ENCODE measurements at regions not wholly inside any gene's neighbourhood (a gene's known extent, or its start where the extent isn't known, plus 50 kb on each side); places are given as distances from the start of the nearest gene placed in this dataset.
A peak's percentile ranks its signal among the peaks of the same experiment; 100 is the strongest.

DNA sequence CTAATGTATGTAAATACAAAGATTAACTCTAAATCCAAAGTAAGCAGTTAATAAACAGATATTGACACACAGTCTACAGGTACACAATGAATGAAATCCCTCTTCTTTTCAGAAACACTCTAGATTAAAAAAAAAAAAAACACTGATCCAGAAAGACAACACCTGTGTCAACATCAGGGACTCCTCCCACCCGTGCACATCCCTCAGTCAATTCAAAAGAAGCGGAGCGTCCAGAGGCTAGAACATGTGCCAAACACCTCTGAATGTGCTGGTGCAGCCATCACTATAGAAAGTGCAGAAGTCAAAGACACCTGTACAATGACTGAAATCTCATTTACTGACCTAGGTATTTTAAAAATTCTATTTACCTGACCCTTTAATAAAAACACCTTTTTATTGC, 622.6 kb upstream of the ID2 start:
- H3K9me3 ChIP-seq (ENCODE audit: control insufficient read depth, insufficient read depth, low read length), result peaks cover 11% of the 10 kb centered on the region; the same call in 1 of the 2 replicates
- no peak for TF ChIP-seq EZH2phosphoT487 (IDR thresholded peaks at IDR 0.05; ENCODE audit: borderline replicate concordance, low read length)
- no peak for TF ChIP-seq CTCF (IDR thresholded peaks at IDR 0.05; ENCODE audit: low read depth, low read length, poor library complexity, severe bottlenecking)
- no peaks in the 10 kb centered on the region for H3K27me3 ChIP-seq (ENCODE audit: control insufficient read depth, low read length)
- H3F3A ChIP-seq (ENCODE audit: control insufficient read depth, insufficient read depth), result no peaks in the 10 kb centered on the region; the same call in 1 of the 2 replicates
- H3K27ac ChIP-seq (ENCODE audit: low read depth, low read length), result no peak overlapping the region
- H3K36me3 ChIP-seq (ENCODE audit: control insufficient read depth, low read length), result peaks cover 6% of the 10 kb centered on the region; the same call in 1 of the 2 replicates
- no peaks in the 10 kb centered on the region for H3K9me2 ChIP-seq (replicated peaks; ENCODE audit: control insufficient read depth, low read length)
- no peaks in the 10 kb centered on the region for H3K79me2 ChIP-seq (ENCODE audit: control insufficient read depth, low read length)
- H3K4me1 ChIP-seq (ENCODE audit: control insufficient read depth, low read length), result peaks cover 31% of the 10 kb centered on the region
- peak overlapping the region; percentile 49 for H3K4me2 ChIP-seq (ENCODE audit: low read length)
- H3K4me3 ChIP-seq (ENCODE audit: low read length), result no peak overlapping the region
- no peaks in the 10 kb centered on the region for H4K20me1 ChIP-seq (ENCODE audit: control insufficient read depth, insufficient read depth, low read depth, low read length)

- TF ChIP-seq CTCF (IDR thresholded peaks at IDR 0.05; ENCODE audit: low read depth, low read length, poor library complexity, severe bottlenecking) (no peak), EZH2phosphoT487 (IDR thresholded peaks at IDR 0.05; ENCODE audit: borderline replicate concordance, low read length) (no peak)
- Histone ChIP-seq H3K27ac (ENCODE audit: low read depth, low read length) (no peak overlapping the region), H3K79me2 (ENCODE audit: control insufficient read depth, low read length) (no peaks in the 10 kb centered on the region), H3K36me3 (ENCODE audit: control insufficient read depth, low read length) (peaks cover 6% of the 10 kb centered on the region; the same call in 1 of the 2 replicates), H3K4me3 (ENCODE audit: low read length) (no peak overlapping the region), H3F3A (ENCODE audit: control insufficient read depth, insufficient read depth) (no peaks in the 10 kb centered on the region; the same call in 1 of the 2 replicates), H3K9me2 (replicated peaks; ENCODE audit: control insufficient read depth, low read length) (no peaks in the 10 kb centered on the region), H3K4me1 (ENCODE audit: control insufficient read depth, low read length) (peaks cover 25% of the 10 kb centered on the region), H3K4me2 (ENCODE audit: low read length) (no peak overlapping the region), H3K9me3 (ENCODE audit: control insufficient read depth, insufficient read depth, low read length) (peaks cover 14% of the 10 kb centered on the region), H3K27me3 (ENCODE audit: control insufficient read depth, low read length) (no peaks in the 10 kb centered on the region), H4K20me1 (ENCODE audit: control insufficient read depth, insufficient read depth, low read depth, low read length) (no peaks in the 10 kb centered on the region)
Measured at GRCh38 chr2:8059794-8060193, 622.1 kb upstream of the ID2 start.

GRCh38 chr2:8061219-8061618, 620.6 kb upstream of the ID2 start:
- no peaks in the 10 kb centered on the region for H4K20me1 ChIP-seq (ENCODE audit: control insufficient read depth, insufficient read depth, low read depth, low read length)
- H3K79me2 ChIP-seq (ENCODE audit: control insufficient read depth, low read length), result no peaks in the 10 kb centered on the region
- no peaks in the 10 kb centered on the region for H3K9me2 ChIP-seq (replicated peaks; ENCODE audit: control insufficient read depth, low read length)
- H3K4me1 ChIP-seq (ENCODE audit: control insufficient read depth, low read length), result peaks cover 18% of the 10 kb centered on the region
- H3K36me3 ChIP-seq (ENCODE audit: control insufficient read depth, low read length), result peaks cover 6% of the 10 kb centered on the region; the same call in 1 of the 2 replicates
- H3K27ac ChIP-seq (ENCODE audit: low read depth, low read length), result no peak overlapping the region
- H3F3A ChIP-seq (ENCODE audit: control insufficient read depth, insufficient read depth), result no peaks in the 10 kb centered on the region; the same call in 1 of the 2 replicates
- H3K9me3 ChIP-seq (ENCODE audit: control insufficient read depth, insufficient read depth, low read length), result peaks cover 14% of the 10 kb centered on the region
- H3K4me2 ChIP-seq (ENCODE audit: low read length), result no peak overlapping the region
- H3K4me3 ChIP-seq (ENCODE audit: low read length), result no peak overlapping the region
- TF ChIP-seq EZH2phosphoT487 (IDR thresholded peaks at IDR 0.05; ENCODE audit: borderline replicate concordance, low read length) (no peak), CTCF (IDR thresholded peaks at IDR 0.05; ENCODE audit: low read depth, low read length, poor library complexity, severe bottlenecking) (no peak)
- H3K27me3 ChIP-seq (ENCODE audit: control insufficient read depth, low read length), result no peaks in the 10 kb centered on the region

Measured in DOHH2 (cell line).